CD4-positive, alpha-beta T cell treated with Interleukin-4 for 1 hour (primary cell): ENCODE measurements at regions not wholly inside any gene's neighbourhood (a gene's known extent, or its start where the extent isn't known, plus 50 kb on each side); places are given as distances from the start of the nearest gene placed in this dataset.
"Not testable (repeated sequence)": the region's sequence is repeated elsewhere in the genome, so short reads cannot be mapped to it uniquely, and the experiment has no call there.

ENCODE experiments used
- DNase-seq, 2 donors: peaks; one replicate each; pipeline ENCODE4 v3.0.0-alpha.2; 2020 to 2022

GRCh38 chr9:41606961-41607547, 417.9 kb upstream of the ZNG1F start:
- DNase-seq = not testable (repeated sequence)

DNA sequence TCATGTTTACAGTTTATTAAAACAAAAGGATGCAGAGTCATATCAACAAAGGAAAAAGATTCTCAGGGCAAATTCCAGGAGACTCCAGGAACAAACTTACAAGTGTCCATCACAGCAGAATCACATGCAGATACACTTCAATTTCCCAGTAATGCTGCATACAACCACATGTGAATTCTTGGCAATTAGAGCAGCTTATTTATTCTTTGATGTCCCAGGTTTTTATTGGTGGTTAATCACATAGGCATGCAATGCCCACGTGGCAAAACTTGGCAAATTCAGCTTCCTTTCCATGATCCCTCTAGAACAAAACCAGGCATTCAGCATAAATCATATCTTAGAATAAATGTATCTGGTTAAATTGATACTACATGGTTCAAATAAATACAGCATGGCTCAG, 376.5 kb upstream of the ZNG1F start:
- DNase-seq = not testable (repeated sequence)
